HUDEP-2 (cell line): ENCODE measurements at regions not wholly inside any gene's neighbourhood (a gene's known extent, or its start where the extent isn't known, plus 50 kb on each side); places are given as distances from the start of the nearest gene placed in this dataset.

Experiments used
- DNase-seq, 76 experiments: peaks; one replicate each; lab custom pipeline; 2025; ENCODE audit not compliant: unreplicated experiment in 76 of 76; lab: John Stamatoyannopoulos, UW

DNA sequence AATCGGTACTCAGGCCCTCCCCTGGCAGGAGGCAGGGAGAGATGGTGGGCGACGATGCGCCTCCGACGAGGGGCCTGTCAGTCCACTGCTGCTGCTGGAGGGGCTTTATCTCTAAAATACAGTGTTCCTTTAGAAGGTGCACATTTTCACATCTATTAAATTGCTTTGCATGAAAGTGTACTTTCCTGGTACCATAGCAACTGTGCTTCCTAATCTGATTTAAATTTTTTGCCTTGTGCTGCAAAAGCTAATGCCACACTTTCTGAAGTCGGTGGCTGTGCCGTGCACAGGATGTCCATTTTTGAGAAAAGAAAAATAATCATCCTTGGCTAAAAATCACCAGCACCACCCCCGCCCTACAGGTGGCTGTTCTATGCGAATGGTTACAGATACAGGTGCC lies 262.0 kb upstream of the CDH4 start:
- no peak for DNase-seq

DNA sequence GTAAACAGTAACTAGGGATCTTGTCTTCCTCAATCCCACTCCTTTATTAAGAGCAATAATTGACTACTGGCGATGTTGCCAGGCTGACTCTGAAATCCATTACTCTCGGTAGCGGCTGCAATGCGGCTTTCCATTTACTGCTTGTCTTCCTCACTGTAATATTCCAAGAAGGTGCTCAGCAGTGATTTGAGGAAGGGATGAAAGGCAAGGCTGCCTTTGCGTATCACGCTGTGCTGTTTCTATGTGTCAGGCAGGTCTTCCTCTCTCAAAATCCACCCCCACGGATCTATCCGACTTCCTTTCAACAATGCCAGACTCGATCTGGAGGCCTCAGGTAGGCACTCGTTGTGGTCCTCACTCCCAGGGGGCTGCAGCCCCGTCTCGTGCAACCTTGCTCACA lies 261.4 kb upstream of the CDH4 start:
- DNase-seq = no peak

GRCh38 chr20:60993433-60994044 lies 258.5 kb upstream of the CDH4 start:
- DNase-seq = peak in 6 of 76 experiments; percentile 2 to 11 (median 5)

GRCh38 chr20:60999250-60999649 lies 252.8 kb upstream of the CDH4 start:
- no peak for DNase-seq

DNA sequence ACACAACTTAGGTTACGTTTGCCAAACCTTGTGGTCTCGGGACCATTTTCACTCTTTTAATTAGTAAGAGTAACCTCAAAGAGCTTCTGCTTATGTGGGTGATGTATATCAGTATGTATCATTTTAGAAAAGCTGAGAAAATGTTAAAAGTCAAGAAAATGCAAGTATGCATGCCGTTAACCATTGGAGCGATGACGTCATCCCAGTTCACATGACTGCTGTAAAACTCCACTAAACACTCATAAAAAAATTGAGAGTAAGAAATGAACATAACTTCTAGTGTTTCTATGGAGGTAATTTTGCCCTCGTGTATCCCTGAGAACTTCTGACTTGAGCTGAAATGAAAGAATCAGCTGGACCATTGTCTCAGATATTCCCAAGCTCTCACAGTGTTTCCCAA lies 250.0 kb upstream of the CDH4 start:
- DNase-seq = no peak

- no peak for DNase-seq
These were observed 237.6 kb upstream of the CDH4 start for GRCh38 chr20:61014491-61014890.

DNA sequence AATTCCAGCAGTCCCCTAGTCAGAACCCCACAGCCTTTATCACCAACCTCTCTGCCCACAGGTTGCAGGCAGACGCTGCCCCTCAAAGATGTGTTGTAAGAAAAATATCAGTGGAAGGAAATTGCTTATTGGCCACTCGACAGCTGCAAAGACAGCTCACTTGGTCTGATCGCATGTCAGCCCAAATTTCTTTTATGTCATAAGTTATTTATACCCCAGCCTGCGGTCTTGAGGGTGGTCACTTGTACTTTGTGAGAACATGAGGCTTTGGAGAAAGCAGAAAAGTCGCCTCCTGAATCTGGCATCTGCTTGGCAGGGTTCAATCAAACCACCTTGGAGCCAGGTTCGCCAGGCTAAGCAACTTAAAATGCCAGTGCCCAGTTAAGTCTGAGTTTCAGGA lies 236.5 kb upstream of the CDH4 start:
- no peak for DNase-seq

DNA sequence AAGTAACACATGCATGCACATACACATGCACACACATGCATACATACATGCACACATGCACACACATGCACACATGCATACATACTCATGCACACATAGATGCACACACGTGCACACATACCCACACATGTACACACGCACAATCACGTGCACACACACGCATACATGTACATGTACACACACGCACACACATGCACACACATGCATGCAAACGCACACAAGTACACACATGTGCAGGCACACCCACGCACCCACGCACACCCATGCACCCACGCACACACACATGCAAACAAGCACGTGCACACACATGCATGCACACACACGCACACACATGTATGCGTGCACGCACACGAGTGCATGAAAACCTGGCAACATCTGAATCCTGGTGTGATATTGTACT lies 232.7 kb upstream of the CDH4 start:
- no peak for DNase-seq

- no peak for DNase-seq
These were observed 228.4 kb upstream of the CDH4 start for GRCh38 chr20:61023612-61024011.

DNA sequence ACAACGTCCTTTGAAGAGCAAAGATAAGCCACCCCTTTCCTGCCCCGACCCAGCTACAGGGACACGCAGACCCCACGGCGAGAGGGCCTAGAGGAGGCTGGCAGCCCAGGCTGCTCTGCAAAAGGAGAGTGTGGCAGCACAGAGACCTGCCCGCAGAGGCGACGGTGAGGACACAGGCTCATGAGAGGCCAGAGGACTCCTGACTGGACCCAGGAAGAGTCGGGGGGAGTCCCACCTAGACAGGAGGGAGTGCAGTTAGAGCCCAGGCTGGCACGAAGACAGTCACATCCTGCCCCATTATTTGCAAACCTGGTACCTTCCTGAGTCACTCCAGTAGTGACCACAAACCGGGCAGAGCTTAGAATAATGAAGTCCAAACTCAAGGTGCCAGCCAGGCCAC lies 227.7 kb upstream of the CDH4 start:
- DNase-seq = no peak

DNA sequence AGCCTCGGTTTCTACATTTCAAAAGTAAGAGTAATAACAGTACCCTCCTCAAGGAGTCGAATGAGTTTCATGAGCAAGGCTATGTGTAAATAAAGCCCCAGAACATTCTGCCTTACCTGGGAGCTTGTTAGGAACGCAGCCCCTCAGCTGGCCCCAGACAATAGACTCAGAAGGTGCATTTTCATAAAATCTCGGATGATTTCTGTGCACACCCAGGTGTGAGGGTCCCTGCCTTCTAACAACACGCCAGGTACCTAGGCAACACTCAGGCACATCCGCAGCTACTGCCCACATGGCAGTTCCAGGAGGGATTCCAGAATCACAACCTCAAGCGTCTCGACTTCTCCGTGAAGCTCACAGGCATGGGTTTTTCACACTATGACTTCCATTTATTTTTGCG lies 226.5 kb upstream of the CDH4 start:
- DNase-seq = no peak

DNA sequence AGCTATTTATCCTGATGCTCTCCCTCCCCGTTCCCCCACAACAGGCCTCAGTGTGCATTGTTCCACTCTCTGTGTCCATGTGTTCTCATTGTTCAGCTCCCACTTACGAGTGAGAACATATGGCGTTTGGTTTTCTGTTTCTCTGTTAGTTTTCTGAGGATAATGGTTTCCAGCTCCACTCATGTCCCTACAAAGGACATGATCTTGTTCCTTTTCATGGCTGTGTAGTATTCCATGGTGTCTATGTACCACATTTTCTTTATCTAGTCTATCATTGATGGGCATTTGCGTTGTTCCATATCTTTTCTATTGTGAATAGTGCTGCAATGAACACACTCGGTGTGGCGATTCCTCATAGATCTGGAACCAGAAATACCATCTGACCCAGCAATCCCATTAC lies 225.9 kb upstream of the CDH4 start:
- no peak for DNase-seq

GRCh38 chr20:61026731-61027130 lies 225.3 kb upstream of the CDH4 start:
- no peak for DNase-seq

GRCh38 chr20:61027218-61027617 lies 224.8 kb upstream of the CDH4 start:
- DNase-seq = no peak

GRCh38 chr20:61030130-61030529 lies 221.9 kb upstream of the CDH4 start:
- DNase-seq = no peak

GRCh38 chr20:61031101-61031830 lies 220.8 kb upstream of the CDH4 start:
- DNase-seq = no peak

DNA sequence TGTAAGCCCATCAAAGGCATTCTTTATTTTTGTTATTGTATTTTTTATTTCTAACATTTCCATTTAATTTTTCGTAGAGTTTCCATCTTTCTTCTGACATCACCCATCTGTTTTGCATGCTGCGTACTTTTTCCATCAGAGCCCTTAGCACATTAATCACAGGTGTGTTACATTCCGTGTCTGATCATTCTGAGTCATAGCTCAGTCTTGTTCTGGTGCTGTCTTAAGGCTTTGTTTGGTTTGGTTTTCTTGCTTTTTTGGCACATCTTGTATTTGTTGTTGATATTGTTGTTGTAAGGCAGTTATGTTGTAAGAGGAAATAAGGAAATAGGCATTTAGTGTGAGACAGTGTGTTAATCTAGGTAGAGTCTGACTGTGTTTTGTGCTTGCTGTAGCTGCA lies 214.6 kb upstream of the CDH4 start:
- DNase-seq = no peak

- DNase-seq = no peak
These were observed 210.6 kb upstream of the CDH4 start for GRCh38 chr20:61041481-61041880.

- no peak for DNase-seq
These were observed 209.3 kb upstream of the CDH4 start for GRCh38 chr20:61042506-61043385.

DNA sequence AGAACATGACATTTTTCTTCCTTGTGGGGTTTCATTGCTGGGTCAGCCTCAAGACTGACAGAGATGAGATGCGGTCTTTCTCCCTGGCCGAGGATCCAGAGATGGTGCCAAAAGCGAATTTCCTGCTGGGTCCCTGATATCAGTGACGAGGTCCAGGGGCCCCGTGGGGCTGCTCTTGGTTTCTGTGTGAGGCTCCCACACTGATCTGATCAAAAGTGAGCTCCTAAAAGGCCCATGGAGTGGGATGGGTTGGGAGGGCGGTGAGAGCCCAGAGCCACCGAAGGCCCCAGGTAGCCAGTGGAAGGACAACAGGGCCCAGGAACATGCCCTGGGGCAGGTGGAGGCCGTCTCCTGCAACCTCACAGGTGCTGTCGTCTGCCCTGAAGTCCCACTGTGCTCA lies 208.4 kb upstream of the CDH4 start:
- no peak for DNase-seq

DNA sequence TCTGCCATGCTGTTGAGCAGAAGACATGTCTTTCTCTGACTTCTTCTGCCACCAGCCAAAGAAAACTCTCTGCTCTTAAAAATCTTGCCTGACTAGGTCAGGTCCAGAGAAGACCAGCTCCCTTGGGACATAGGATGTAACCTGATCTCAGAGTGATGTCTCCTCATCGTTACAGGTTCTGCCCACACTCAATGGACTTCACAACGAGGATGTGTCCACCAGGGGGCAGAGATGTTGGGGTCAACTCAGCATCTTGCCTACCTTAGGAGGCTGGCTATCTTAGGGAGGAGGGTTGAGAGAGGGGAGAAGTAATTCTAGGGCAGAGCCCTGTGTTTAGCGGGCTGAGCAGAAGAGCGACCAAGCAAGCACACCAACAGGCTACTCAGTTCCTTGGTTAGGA lies 207.6 kb upstream of the CDH4 start:
- peak in 2 of 76 experiments; percentile 0 to 1 for DNase-seq

GRCh38 chr20:61045091-61045490 lies 207.0 kb upstream of the CDH4 start:
- no peak for DNase-seq
